Neutrophil (primary cell): ENCODE measurements at regions not wholly inside any gene's neighbourhood (a gene's known extent, or its start where the extent isn't known, plus 50 kb on each side); places are given as distances from the start of the nearest gene placed in this dataset.

Experiments
- H3K27ac ChIP-seq: fragments of 200-600 bp; sonication (generic); 2 replicates; pipeline ENCODE4 v1.5.1; 2016; ENCODE audit warnings: mild to moderate bottlenecking, moderate library complexity
- H3K27me3 ChIP-seq: fragments of 200-600 bp; sonication (generic); 2 replicates; pipeline ENCODE4 v1.6.0; 2016; ENCODE audit warnings: mild to moderate bottlenecking
- H3K36me3 ChIP-seq: fragments of 200-600 bp; sonication (generic); 2 replicates; pipeline ENCODE4 v1.5.1; 2017
- H3K4me1 ChIP-seq, 2 experiments: fragments of 200-600 bp in 1 of 2; sonication (generic) in 1 of 2; 1 replicate in 1 of 2; 2 replicates in 1 of 2; pipeline versions ENCODE4 v1.5.1 to v1.6.1; 2013 to 2016; ENCODE audit warnings: low read depth in 1 of 2, low read length in 1 of 2, mild to moderate bottlenecking in 1 of 2, moderate library complexity in 1 of 2; ENCODE audit not compliant: control insufficient read depth in 1 of 2, insufficient read depth in 1 of 2
- H3K4me3 ChIP-seq, 2 experiments: fragments of 200-600 bp in 1 of 2; sonication (generic) in 1 of 2; 1 replicate in 1 of 2; 2 replicates in 1 of 2; pipeline ENCODE4 v1.5.1; 2013 to 2016; ENCODE audit warnings: low read depth in 1 of 2, low read length in 1 of 2, mild to moderate bottlenecking in 1 of 2, moderate library complexity in 1 of 2
- H3K9me3 ChIP-seq: fragments of 200-600 bp; sonication (generic); 2 replicates; pipeline ENCODE4 v1.5.1; 2016
- CTCF ChIP-seq: fragments of 200-600 bp; sonication (generic); IDR thresholded peaks from 2 replicates; pipeline ENCODE4 v1.5.1; 2016; ENCODE audit warnings: antibody characterized with exemption

GRCh38 chr3:117268318-117268717, 558.7 kb downstream of the TUSC7 start:
- Histone ChIP-seq H3K4me1 (no peaks in the 10 kb centered on the region), H3K27ac (no peak overlapping the region), H3K4me3 (no peak overlapping the region), H3K9me3 (no peaks in the 10 kb centered on the region), H3K27me3 (no peaks in the 10 kb centered on the region), H3K36me3 (no peaks in the 10 kb centered on the region)
- no peak for TF ChIP-seq CTCF

GRCh38 chr3:117272274-117272673, 562.7 kb downstream of the TUSC7 start:
- Histone ChIP-seq H3K4me1 (no peaks in the 10 kb centered on the region), H3K27me3 (no peaks in the 10 kb centered on the region), H3K9me3 (no peaks in the 10 kb centered on the region), H3K4me3 (no peak overlapping the region), H3K27ac (no peak overlapping the region), H3K36me3 (no peaks in the 10 kb centered on the region)
- no peak for TF ChIP-seq CTCF

- Histone ChIP-seq H3K27me3 (no peaks in the 10 kb centered on the region), H3K36me3 (no peaks in the 10 kb centered on the region), H3K4me1 (no peaks in the 10 kb centered on the region), H3K4me3 (no peak overlapping the region), H3K9me3 (no peaks in the 10 kb centered on the region), H3K27ac (no peak overlapping the region)
- TF ChIP-seq CTCF, result no peak
Measured at GRCh38 chr3:117272876-117273523, 563.4 kb downstream of the TUSC7 start.

GRCh38 chr3:117277816-117278215, 568.2 kb downstream of the TUSC7 start:
- H3K36me3 ChIP-seq, result no peaks in the 10 kb centered on the region
- H3K27me3 ChIP-seq, result no peaks in the 10 kb centered on the region
- no peaks in the 10 kb centered on the region for H3K4me1 ChIP-seq
- no peak overlapping the region for H3K27ac ChIP-seq
- no peaks in the 10 kb centered on the region for H3K9me3 ChIP-seq
- no peak overlapping the region for H3K4me3 ChIP-seq
- no peak for TF ChIP-seq CTCF

- Histone ChIP-seq H3K9me3 (no peaks in the 10 kb centered on the region), H3K36me3 (no peaks in the 10 kb centered on the region), H3K27me3 (no peaks in the 10 kb centered on the region), H3K4me3 (no peak overlapping the region), H3K4me1 (no peaks in the 10 kb centered on the region), H3K27ac (no peak overlapping the region)
- no peak for TF ChIP-seq CTCF
Measured at GRCh38 chr3:117278424-117279190, 569.0 kb downstream of the TUSC7 start.
